Caco-2 (cell line): ENCODE measurements at regions not wholly inside any gene's neighbourhood (a gene's known extent, or its start where the extent isn't known, plus 50 kb on each side); places are given as distances from the start of the nearest gene placed in this dataset.

Experiments
- BruUV-seq: library from RNA; stranded (reverse); fragments of 400-500 nt; replicated peaks from 2 replicates; lab custom pipeline; 2021; lab: Mats Ljungman, UMichigan
- CTCF ChIA-PET: fragments of 300-600 bp; sonication (Branson Sonifier 250); formaldehyde crosslinking; loops from one replicate; lab custom pipeline; 2022; ENCODE audit warnings: antibody characterized with exemption; lab: Charles Lee
- POLR2A ChIA-PET: fragments of 300-600 bp; sonication (Branson Sonifier 250); formaldehyde crosslinking; loops from one replicate; lab custom pipeline; 2022; ENCODE audit warnings: antibody characterized with exemption; lab: Charles Lee
- DNase-seq, 2 experiments: peaks; one replicate each; pipeline versions ENCODE4 v3.0.0 to v3.0.0-alpha.2; 2020 to 2022
- H3K27me3 ChIP-seq: replicated peaks from 2 replicates; pipeline ENCODE4 v1.6.0; 2011; ENCODE audit warnings: low read length; ENCODE audit not compliant: control insufficient read depth, insufficient read depth
- H3K36me3 ChIP-seq: 2 replicates; pipeline ENCODE4 v1.5.1; 2011; ENCODE audit warnings: low read length; ENCODE audit not compliant: control insufficient read depth, insufficient read depth
- H3K4me1 ChIP-seq: fragments of 250-450 bp; sonication (Bioruptor Pico); 2 replicates; pipeline ENCODE4 v1.5.1; 2020; ENCODE audit warnings: mild to moderate bottlenecking
- H3K4me3 ChIP-seq: 2 replicates; pipeline ENCODE4 v1.5.1; 2011; ENCODE audit warnings: low read depth, mild to moderate bottlenecking, control low read depth, low read length
- H3K9me3 ChIP-seq: fragments of 250-450 bp; sonication (Bioruptor Pico); 2 replicates; pipeline ENCODE4 v1.5.1; 2020; ENCODE audit warnings: mild to moderate bottlenecking, moderate library complexity
- H3K27ac Mint-ChIP-seq: one replicate; pipeline ENCODE4 v1.8.0; 2022; ENCODE audit warnings: mixed read lengths; ENCODE audit not compliant: unreplicated experiment
- H3K27me3 Mint-ChIP-seq: one replicate; pipeline ENCODE4 v1.8.0; 2022; ENCODE audit warnings: mixed read lengths; ENCODE audit not compliant: insufficient read depth, unreplicated experiment
- H3K36me3 Mint-ChIP-seq: one replicate; pipeline ENCODE4 v1.8.0; 2022; ENCODE audit warnings: mild to moderate bottlenecking, mixed read lengths; ENCODE audit not compliant: insufficient read depth, unreplicated experiment
- H3K4me1 Mint-ChIP-seq: one replicate; pipeline ENCODE4 v1.8.0; 2022; ENCODE audit warnings: low read depth, mixed read lengths; ENCODE audit not compliant: unreplicated experiment
- H3K4me3 Mint-ChIP-seq: one replicate; pipeline ENCODE4 v1.8.0; 2022; ENCODE audit warnings: mild to moderate bottlenecking, moderate library complexity, mixed read lengths; ENCODE audit not compliant: unreplicated experiment
- H3K9me3 Mint-ChIP-seq: one replicate; pipeline ENCODE4 v1.8.0; 2022; ENCODE audit warnings: mixed read lengths; ENCODE audit not compliant: unreplicated experiment
- intact Hi-C: fragments of 100-400 bp; cut with micrococcal nuclease; formaldehyde crosslinking; loops from one replicate; pipeline ENCODE4 v1.10.0; 2022; ENCODE audit not compliant: unreplicated experiment
- TF ChIP-seq, protein P1 (sequence below), 2 experiments: fragments of 200-600 bp in 1 of 2; IDR thresholded peaks; 1 replicate in 1 of 2; 2 replicates in 1 of 2; pipeline versions ENCODE4 v1.5.1 to v1.8.0; 2011 to 2022; ENCODE audit warnings: antibody characterized with exemption in 1 of 2, control low read depth in 1 of 2, inconsistent platforms in 1 of 2, low read depth in 1 of 2, low read length in 1 of 2, mild to moderate bottlenecking in 1 of 2, moderate library complexity in 1 of 2; ENCODE audit not compliant: insufficient read depth in 1 of 2, severe bottlenecking in 1 of 2, unreplicated experiment in 1 of 2

DNA sequence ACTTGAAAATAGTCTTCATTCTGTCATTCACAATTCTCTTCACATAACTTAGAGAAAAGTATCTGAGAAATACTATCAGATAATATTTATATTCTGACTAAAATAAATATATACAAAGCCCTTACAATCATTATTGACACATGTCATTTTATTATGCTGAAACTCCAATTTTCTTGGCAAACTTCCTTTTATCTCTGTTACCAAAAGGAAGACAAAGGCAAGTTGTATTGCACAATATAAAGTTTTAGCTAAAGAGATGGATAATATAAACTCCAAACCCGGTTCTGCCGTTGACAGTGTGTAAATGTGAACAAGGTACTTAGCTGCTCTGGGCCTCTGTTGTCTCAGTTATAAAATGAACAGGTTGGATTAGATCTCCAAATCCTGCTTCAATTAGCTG is 99.0 kb upstream of the MDFIC start:
- Mint-ChIP-seq H3K9me3 (peaks cover 24% of the 10 kb centered on the region), H3K4me1 (no peaks in the 10 kb centered on the region), H3K36me3 (no peaks in the 10 kb centered on the region), H3K4me3 (no peak overlapping the region), H3K27ac (no peak overlapping the region), H3K27me3 (no peaks in the 10 kb centered on the region)
- POLR2A ChIA-PET, result no interaction called here
- no peak for DNase-seq
- Histone ChIP-seq H3K4me1 (no peaks in the 10 kb centered on the region), H3K4me3 (no peak overlapping the region), H3K27me3 (no peaks in the 10 kb centered on the region), H3K9me3 (peaks cover 10% of the 10 kb centered on the region; the same call in 1 of the 2 replicates), H3K36me3 (no peaks in the 10 kb centered on the region)
- TF ChIP-seq, protein P1, sequence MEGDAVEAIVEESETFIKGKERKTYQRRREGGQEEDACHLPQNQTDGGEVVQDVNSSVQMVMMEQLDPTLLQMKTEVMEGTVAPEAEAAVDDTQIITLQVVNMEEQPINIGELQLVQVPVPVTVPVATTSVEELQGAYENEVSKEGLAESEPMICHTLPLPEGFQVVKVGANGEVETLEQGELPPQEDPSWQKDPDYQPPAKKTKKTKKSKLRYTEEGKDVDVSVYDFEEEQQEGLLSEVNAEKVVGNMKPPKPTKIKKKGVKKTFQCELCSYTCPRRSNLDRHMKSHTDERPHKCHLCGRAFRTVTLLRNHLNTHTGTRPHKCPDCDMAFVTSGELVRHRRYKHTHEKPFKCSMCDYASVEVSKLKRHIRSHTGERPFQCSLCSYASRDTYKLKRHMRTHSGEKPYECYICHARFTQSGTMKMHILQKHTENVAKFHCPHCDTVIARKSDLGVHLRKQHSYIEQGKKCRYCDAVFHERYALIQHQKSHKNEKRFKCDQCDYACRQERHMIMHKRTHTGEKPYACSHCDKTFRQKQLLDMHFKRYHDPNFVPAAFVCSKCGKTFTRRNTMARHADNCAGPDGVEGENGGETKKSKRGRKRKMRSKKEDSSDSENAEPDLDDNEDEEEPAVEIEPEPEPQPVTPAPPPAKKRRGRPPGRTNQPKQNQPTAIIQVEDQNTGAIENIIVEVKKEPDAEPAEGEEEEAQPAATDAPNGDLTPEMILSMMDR (IDR thresholded peaks at IDR 0.05; ENCODE audit: insufficient read depth in 1 of 2, low read depth in 1 of 2, low read length in 1 of 2, severe bottlenecking in 1 of 2, unreplicated experiment in 1 of 2), result no peak
- intact Hi-C loops, result no loop called here
- CTCF ChIA-PET, result no interaction called here
- BruUV-seq, result no TSS peak

DNA sequence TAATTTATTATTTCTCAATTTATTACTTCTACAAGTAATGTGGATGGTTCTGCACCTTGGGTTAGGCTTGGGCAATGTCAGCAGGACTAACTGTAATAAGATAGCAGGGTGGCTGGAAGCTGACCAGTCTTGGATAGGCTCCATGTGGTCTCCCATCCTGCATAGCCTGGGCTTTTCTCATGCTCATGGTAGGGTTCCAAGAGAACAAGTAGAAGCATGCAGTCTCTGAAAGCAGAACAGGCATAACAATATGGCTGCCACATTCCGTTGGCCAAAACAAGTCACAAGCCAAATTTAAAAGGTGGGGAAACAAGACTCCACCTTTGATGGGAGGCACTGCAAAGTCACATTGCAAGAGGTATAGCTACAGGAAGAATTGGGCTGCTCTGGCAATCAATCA is 98.6 kb upstream of the MDFIC start:
- peaks cover 28% of the 10 kb centered on the region for H3K9me3 Mint-ChIP-seq
- Histone ChIP-seq H3K4me1 (no peaks in the 10 kb centered on the region), H3K36me3 (no peaks in the 10 kb centered on the region), H3K27me3 (no peaks in the 10 kb centered on the region), H3K9me3 (peaks cover 11% of the 10 kb centered on the region; the same call in 1 of the 2 replicates), H3K4me3 (no peak overlapping the region)
- DNase-seq, result no peak
- no peaks in the 10 kb centered on the region for H3K27me3 Mint-ChIP-seq
- H3K36me3 Mint-ChIP-seq, result no peaks in the 10 kb centered on the region
- H3K4me1 Mint-ChIP-seq, result no peaks in the 10 kb centered on the region
- intact Hi-C loops, result no loop called here
- ChIA-PET POLR2A (no interaction called here), CTCF (no interaction called here)
- no TSS peak for BruUV-seq
- no peak overlapping the region for H3K27ac Mint-ChIP-seq
- TF ChIP-seq, protein P1 (IDR thresholded peaks at IDR 0.05; ENCODE audit: insufficient read depth in 1 of 2, low read depth in 1 of 2, low read length in 1 of 2, severe bottlenecking in 1 of 2, unreplicated experiment in 1 of 2), result no peak
- no peak overlapping the region for H3K4me3 Mint-ChIP-seq

DNA sequence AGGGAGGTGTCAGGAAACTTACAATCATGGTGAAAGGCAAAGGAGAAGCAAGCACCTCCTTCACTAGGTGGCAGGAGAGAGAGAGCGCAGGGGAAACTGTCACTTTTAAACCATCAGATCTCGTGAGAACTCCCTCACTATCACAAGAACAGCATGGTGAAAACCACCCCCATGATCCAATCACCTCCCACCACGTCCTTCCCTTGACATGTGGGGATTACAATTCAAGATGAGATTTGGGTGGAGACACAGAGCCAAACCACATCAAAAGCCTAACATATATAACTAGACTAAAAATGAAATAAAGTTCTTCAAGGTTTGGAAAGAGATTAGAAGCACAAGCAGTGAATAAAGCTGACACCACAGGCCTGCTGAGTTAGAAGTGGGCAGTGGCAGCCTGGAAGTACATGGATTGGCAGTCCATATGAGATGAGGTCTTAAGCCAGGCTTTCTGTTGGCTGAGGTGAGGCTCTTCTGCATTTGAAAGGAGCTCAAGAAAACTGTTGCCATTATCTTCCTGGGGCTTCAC is 96.4 kb upstream of the MDFIC start:
- Histone ChIP-seq H3K4me1 (no peaks in the 10 kb centered on the region), H3K9me3 (peaks cover 11% of the 10 kb centered on the region; the same call in 1 of the 2 replicates), H3K4me3 (no peak overlapping the region), H3K27me3 (no peaks in the 10 kb centered on the region), H3K36me3 (no peaks in the 10 kb centered on the region)
- POLR2A ChIA-PET, result no interaction called here
- Mint-ChIP-seq H3K36me3 (no peaks in the 10 kb centered on the region), H3K4me1 (no peaks in the 10 kb centered on the region), H3K27me3 (no peaks in the 10 kb centered on the region), H3K4me3 (no peak overlapping the region), H3K9me3 (peaks cover 33% of the 10 kb centered on the region), H3K27ac (no peak overlapping the region)
- intact Hi-C loops, result no loop called here
- no TSS peak for BruUV-seq
- TF ChIP-seq, protein P1 (IDR thresholded peaks at IDR 0.05; ENCODE audit: insufficient read depth in 1 of 2, low read depth in 1 of 2, low read length in 1 of 2, severe bottlenecking in 1 of 2, unreplicated experiment in 1 of 2), result peak in 1 of 2 experiments; percentile 29
- CTCF ChIA-PET, result no interaction called here
- no peak for DNase-seq
